OCI-LY1 (cell line): ENCODE measurements at regions not wholly inside any gene's neighbourhood (a gene's known extent, or its start where the extent isn't known, plus 50 kb on each side); places are given as distances from the start of the nearest gene placed in this dataset.

ENCODE experiments used
- H2AFZ ChIP-seq: fragments of 200-600 bp; sonication (generic), shearing (Covaris generic); 2 replicates; pipeline ENCODE4 v1.6.0; 2014; ENCODE audit warnings: antibody characterized with exemption, mild to moderate bottlenecking, low read length
- H3F3A ChIP-seq: fragments of 200-600 bp; sonication (generic), shearing (Covaris generic); 2 replicates; pipeline ENCODE4 v1.6.0; 2014; ENCODE audit warnings: mild to moderate bottlenecking, antibody characterized with exemption, low read length, moderate library complexity; ENCODE audit not compliant: insufficient read depth
- H3K27ac ChIP-seq: fragments of 200-600 bp; sonication (generic); 2 replicates; pipeline ENCODE4 v1.5.1; 2014; ENCODE audit warnings: low read length, mixed run types, mild to moderate bottlenecking, low read depth; ENCODE audit not compliant: poor library complexity, severe bottlenecking
- H3K27me3 ChIP-seq: fragments of 200-600 bp; sonication (generic); 2 replicates; pipeline ENCODE4 v1.6.0; 2014; ENCODE audit warnings: antibody characterized with exemption, mild to moderate bottlenecking, low read length, moderate library complexity; ENCODE audit not compliant: insufficient read depth
- H3K36me3 ChIP-seq: fragments of 200-600 bp; sonication (generic); 2 replicates; pipeline ENCODE4 v1.6.1; 2014; ENCODE audit warnings: mild to moderate bottlenecking, antibody characterized with exemption, low read length, moderate library complexity, mixed read lengths; ENCODE audit not compliant: insufficient read depth
- H3K4me1 ChIP-seq: fragments of 200-600 bp; sonication (generic); 2 replicates; pipeline ENCODE4 v1.5.1; 2014; ENCODE audit warnings: mild to moderate bottlenecking, low read length, moderate library complexity; ENCODE audit not compliant: insufficient read depth, severe bottlenecking
- H3K4me2 ChIP-seq: fragments of 200-600 bp; sonication (generic), shearing (Covaris generic); 2 replicates; pipeline ENCODE4 v1.6.1; 2014; ENCODE audit warnings: low read length
- H3K4me3 ChIP-seq: fragments of 200-600 bp; sonication (generic); 2 replicates; pipeline ENCODE4 v1.5.1; 2014; ENCODE audit warnings: low read length, low read depth, mild to moderate bottlenecking, mixed read lengths; ENCODE audit not compliant: poor library complexity, severe bottlenecking
- H3K79me2 ChIP-seq: fragments of 200-600 bp; shearing (Covaris generic); 2 replicates; pipeline ENCODE4 v1.6.1; 2016; ENCODE audit warnings: mixed run types, low read length, mixed read lengths; ENCODE audit not compliant: insufficient read depth
- H3K9ac ChIP-seq: fragments of 200-600 bp; sonication (generic), shearing (Covaris generic); 2 replicates; pipeline ENCODE4 v1.6.1; 2014; ENCODE audit warnings: mild to moderate bottlenecking, low read length, mixed read lengths
- H3K9me2 ChIP-seq: fragments of 200-600 bp; sonication (generic), shearing (Covaris generic); 2 replicates; pipeline ENCODE4 v1.6.1; 2014; ENCODE audit warnings: low read depth, mild to moderate bottlenecking, low read length, mixed read lengths
- H3K9me3 ChIP-seq: fragments of 200-600 bp; shearing (Covaris generic); 2 replicates; pipeline ENCODE4 v1.6.1; 2014; ENCODE audit warnings: low read length, mixed read lengths
- H4K20me1 ChIP-seq: fragments of 200-600 bp; sonication (generic), shearing (Covaris generic); 2 replicates; pipeline ENCODE4 v1.6.0; 2016; ENCODE audit warnings: mild to moderate bottlenecking, low read length; ENCODE audit not compliant: insufficient read depth
- CTCF ChIP-seq: fragments of 200-600 bp; sonication (generic), shearing (Covaris generic); IDR thresholded peaks from 2 replicates; pipeline ENCODE4 v1.5.1; 2017; ENCODE audit warnings: mild to moderate bottlenecking, antibody characterized with exemption, low read length, moderate library complexity, mixed read lengths
- EZH2 ChIP-seq: fragments of 200-600 bp; sonication (generic), shearing (Covaris generic); IDR thresholded peaks from 2 replicates; pipeline ENCODE4 v1.8.0; 2017; ENCODE audit warnings: borderline replicate concordance, mixed run types, mild to moderate bottlenecking, antibody characterized with exemption, low read length, moderate library complexity, mixed read lengths

- H3K4me3 ChIP-seq = no peak overlapping the region
- TF ChIP-seq EZH2 (no peak), CTCF (no peak)
- no peaks in the 10 kb centered on the region for H3K36me3 ChIP-seq
- H4K20me1 ChIP-seq = no peaks in the 10 kb centered on the region
- H2AFZ ChIP-seq = no peak overlapping the region
- no peaks in the 10 kb centered on the region for H3F3A ChIP-seq
- H3K27ac ChIP-seq = no peak overlapping the region
- no peaks in the 10 kb centered on the region for H3K79me2 ChIP-seq
- H3K27me3 ChIP-seq = no peaks in the 10 kb centered on the region
- no peaks in the 10 kb centered on the region for H3K4me1 ChIP-seq
- no peaks in the 10 kb centered on the region for H3K9me3 ChIP-seq
- H3K4me2 ChIP-seq = no peak overlapping the region
- H3K9me2 ChIP-seq = no peaks in the 10 kb centered on the region
- no peak overlapping the region for H3K9ac ChIP-seq
Measured at GRCh38 chr20:10846766-10847165, 173.0 kb upstream of the JAG1 start.

GRCh38 chr20:10848810-10849370 is 175.1 kb upstream of the JAG1 start:
- TF ChIP-seq CTCF (no peak), EZH2 (no peak)
- H3K36me3 ChIP-seq = no peaks in the 10 kb centered on the region
- no peak overlapping the region for H3K4me3 ChIP-seq
- H4K20me1 ChIP-seq = no peaks in the 10 kb centered on the region
- H3K79me2 ChIP-seq = no peaks in the 10 kb centered on the region
- H3K27me3 ChIP-seq = no peaks in the 10 kb centered on the region
- no peak overlapping the region for H3K27ac ChIP-seq
- H3K4me1 ChIP-seq = no peaks in the 10 kb centered on the region
- no peak overlapping the region for H3K4me2 ChIP-seq
- no peaks in the 10 kb centered on the region for H3K9me2 ChIP-seq
- H3K9ac ChIP-seq = no peak overlapping the region
- no peaks in the 10 kb centered on the region for H3K9me3 ChIP-seq
- no peaks in the 10 kb centered on the region for H3F3A ChIP-seq
- H2AFZ ChIP-seq = no peak overlapping the region

- Histone ChIP-seq H3K27me3 (no peaks in the 10 kb centered on the region), H3K9me2 (no peaks in the 10 kb centered on the region), H3K9me3 (no peaks in the 10 kb centered on the region), H3K79me2 (no peaks in the 10 kb centered on the region), H2AFZ (no peak overlapping the region), H3K4me1 (no peaks in the 10 kb centered on the region), H3K36me3 (no peaks in the 10 kb centered on the region), H3K4me3 (no peak overlapping the region), H4K20me1 (no peaks in the 10 kb centered on the region), H3K27ac (no peak overlapping the region), H3F3A (no peaks in the 10 kb centered on the region), H3K4me2 (no peak overlapping the region), H3K9ac (no peak overlapping the region)
- no peak for TF ChIP-seq CTCF
- no peak for TF ChIP-seq EZH2
Measured at GRCh38 chr20:10853176-10853575, 179.4 kb upstream of the JAG1 start.
